Gastroesophageal sphincter (tissue), 4 donors: ENCODE measurements at regions not wholly inside any gene's neighbourhood (a gene's known extent, or its start where the extent isn't known, plus 50 kb on each side); places are given as distances from the start of the nearest gene placed in this dataset.

Source experiments
- ATAC-seq: fragments of 150-250 bp; one replicate; pipeline ENCODE4 v1.9.1; 2016; ENCODE audit warnings: mild to moderate bottlenecking, moderate library complexity
- H3K27ac ChIP-seq, 4 donors: fragments of 200-600 bp; sonication (generic) in 3 of 4; 1 replicate in 3 of 4; 2 replicates in 1 of 4; pipeline ENCODE4 v1.5.1; 2016 to 2019
- H3K27me3 ChIP-seq: fragments of 200-600 bp; sonication (generic); one replicate; pipeline ENCODE4 v1.5.1; 2019
- H3K36me3 ChIP-seq, 2 donors: fragments of 200-600 bp; sonication (generic); one replicate each; pipeline ENCODE4 v1.5.1; 2019; ENCODE audit warnings: control low read depth in 1 of 2
- H3K4me1 ChIP-seq, 3 donors: fragments of 200-600 bp; sonication (generic); 1 replicate in 2 of 3; 2 replicates in 1 of 3; pipeline ENCODE4 v1.5.1; 2016 to 2019; ENCODE audit warnings: control low read depth in 2 of 3
- H3K4me3 ChIP-seq, 2 donors: fragments of 200-600 bp; sonication (generic); one replicate each; pipeline ENCODE4 v1.5.1; 2019; ENCODE audit warnings: mild to moderate bottlenecking in 1 of 2, moderate library complexity in 1 of 2
- H3K9me3 ChIP-seq, 3 donors: fragments of 200-600 bp; sonication (generic); one replicate each; pipeline ENCODE4 v1.5.1; 2017 to 2019; ENCODE audit warnings: control low read depth in 2 of 3
- EP300 ChIP-seq: sonication (generic); formaldehyde crosslinking; IDR thresholded peaks from one replicate; pipeline ENCODE4 v1.6.1; 2017; ENCODE audit warnings: antibody characterized with exemption, mild to moderate bottlenecking
- POLR2A ChIP-seq, 2 donors: fragments of 450-650 bp; IDR thresholded peaks; one replicate each; pipeline ENCODE4 v1.6.1; 2017; ENCODE audit warnings: antibody characterized with exemption in 2 of 2, mild to moderate bottlenecking in 2 of 2, moderate library complexity in 1 of 2
- POLR2AphosphoS5 ChIP-seq: sonication (generic); formaldehyde crosslinking; IDR thresholded peaks from one replicate; pipeline ENCODE4 v1.6.1; 2017; ENCODE audit warnings: antibody characterized with exemption
- WGBS, 2 donors: methylation state at CpG; one replicate each; pipeline ENCODE4 v1.1.5; 2018; ENCODE audit warnings: low coverage in 1 of 2; 5-methylcytosine and 5-hydroxymethylcytosine counted together
- TF ChIP-seq, protein P1 (sequence below), 4 experiments: fragments of 200-600 bp in 2 of 4; fragments of 450-650 bp in 2 of 4; sonication (generic) in 1 of 4; IDR thresholded peaks; one replicate each; pipeline ENCODE4 v1.5.1; 2017 to 2019; ENCODE audit warnings: antibody characterized with exemption in 4 of 4, mild to moderate bottlenecking in 2 of 4, moderate library complexity in 2 of 4

DNA sequence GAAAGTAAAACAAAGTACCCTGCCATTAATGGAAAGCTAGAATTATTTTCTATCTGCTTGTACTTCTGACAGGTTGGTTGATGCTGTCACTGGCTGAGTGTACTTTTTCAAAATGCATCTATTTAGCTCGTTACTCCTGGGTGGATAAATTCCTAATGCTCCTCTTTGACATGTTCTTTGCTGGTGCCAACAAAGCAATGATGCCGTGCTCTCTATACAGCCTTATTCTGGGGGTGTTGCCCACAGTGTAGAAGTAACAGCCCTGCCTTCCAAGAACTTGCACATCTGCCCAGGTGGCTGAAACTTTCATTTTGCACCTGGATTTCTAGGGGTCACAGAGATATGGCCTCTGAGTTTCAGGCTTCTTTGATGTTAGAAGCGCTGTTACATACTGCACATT lies 132.4 kb downstream of the SLC4A3 start:
- no peaks in the 10 kb centered on the region for H3K4me1 ChIP-seq
- ATAC-seq: no peak
- peaks cover 16% of the 10 kb centered on the region for H3K27me3 ChIP-seq
- TF ChIP-seq POLR2A (IDR thresholded peaks at IDR 0.05) (no peak), EP300 (no peak), POLR2AphosphoS5 (no peak)
- TF ChIP-seq, protein P1, sequence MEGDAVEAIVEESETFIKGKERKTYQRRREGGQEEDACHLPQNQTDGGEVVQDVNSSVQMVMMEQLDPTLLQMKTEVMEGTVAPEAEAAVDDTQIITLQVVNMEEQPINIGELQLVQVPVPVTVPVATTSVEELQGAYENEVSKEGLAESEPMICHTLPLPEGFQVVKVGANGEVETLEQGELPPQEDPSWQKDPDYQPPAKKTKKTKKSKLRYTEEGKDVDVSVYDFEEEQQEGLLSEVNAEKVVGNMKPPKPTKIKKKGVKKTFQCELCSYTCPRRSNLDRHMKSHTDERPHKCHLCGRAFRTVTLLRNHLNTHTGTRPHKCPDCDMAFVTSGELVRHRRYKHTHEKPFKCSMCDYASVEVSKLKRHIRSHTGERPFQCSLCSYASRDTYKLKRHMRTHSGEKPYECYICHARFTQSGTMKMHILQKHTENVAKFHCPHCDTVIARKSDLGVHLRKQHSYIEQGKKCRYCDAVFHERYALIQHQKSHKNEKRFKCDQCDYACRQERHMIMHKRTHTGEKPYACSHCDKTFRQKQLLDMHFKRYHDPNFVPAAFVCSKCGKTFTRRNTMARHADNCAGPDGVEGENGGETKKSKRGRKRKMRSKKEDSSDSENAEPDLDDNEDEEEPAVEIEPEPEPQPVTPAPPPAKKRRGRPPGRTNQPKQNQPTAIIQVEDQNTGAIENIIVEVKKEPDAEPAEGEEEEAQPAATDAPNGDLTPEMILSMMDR (IDR thresholded peaks at IDR 0.05): no peak
- H3K4me3 ChIP-seq: no peak overlapping the region
- 44 to 48% methylated on average over 3 of the region's 3 CpGs for WGBS, 2 donors
- H3K9me3 ChIP-seq: peaks cover 0 to 15% (median 0%) of the 10 kb centered on the region in 3 donors
- H3K27ac ChIP-seq: no peak overlapping the region
- H3K36me3 ChIP-seq: no peaks in the 10 kb centered on the region

DNA sequence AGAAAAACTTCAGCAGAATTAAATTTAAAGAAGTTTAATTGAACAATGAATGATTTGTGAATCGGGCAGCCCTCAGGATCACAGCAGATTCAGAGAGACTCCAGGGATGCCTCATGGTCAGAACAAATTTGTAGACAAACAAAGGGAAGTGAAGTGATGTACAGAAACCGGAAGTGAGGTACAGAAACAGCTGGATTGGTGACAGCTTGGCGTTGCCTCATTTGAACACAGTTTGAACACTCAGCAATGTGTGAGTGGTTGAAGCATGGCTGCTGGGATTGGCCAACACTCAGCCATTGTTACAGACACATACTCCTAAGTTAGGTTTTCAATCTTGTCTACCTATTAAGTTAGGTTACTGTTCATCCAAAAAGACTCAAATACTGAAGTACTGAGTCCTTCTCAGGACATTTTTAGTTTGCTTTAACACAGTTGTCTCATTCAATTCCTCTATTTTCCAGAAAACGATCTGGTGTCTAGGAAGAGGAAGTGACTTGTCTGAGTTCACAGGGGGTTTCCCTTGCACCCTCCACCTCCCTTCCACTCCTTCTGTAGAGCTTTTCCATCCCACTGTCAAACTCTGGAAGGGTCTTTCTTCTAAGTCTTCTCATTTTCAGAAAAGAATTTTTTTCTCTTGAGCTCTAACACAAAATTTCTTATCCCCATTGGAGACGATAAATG lies 137.9 kb downstream of the SLC4A3 start:
- TF ChIP-seq POLR2AphosphoS5 (no peak), POLR2A (IDR thresholded peaks at IDR 0.05) (no peak), EP300 (no peak)
- TF ChIP-seq, protein P1 (IDR thresholded peaks at IDR 0.05): no peak
- no peak overlapping the region for H3K27ac ChIP-seq
- no peaks in the 10 kb centered on the region for H3K36me3 ChIP-seq
- no peak overlapping the region for H3K4me3 ChIP-seq
- H3K9me3 ChIP-seq: peaks cover 0 to 9% (median 0%) of the 10 kb centered on the region in 3 donors
- H3K27me3 ChIP-seq: peaks cover 8% of the 10 kb centered on the region
- no peak for ATAC-seq
- 60 to 63% methylated on average over 4 to 5 of the region's 5 CpGs for WGBS, 2 donors
- peaks cover 0 to 11% (median 0%) of the 10 kb centered on the region in 3 donors for H3K4me1 ChIP-seq

DNA sequence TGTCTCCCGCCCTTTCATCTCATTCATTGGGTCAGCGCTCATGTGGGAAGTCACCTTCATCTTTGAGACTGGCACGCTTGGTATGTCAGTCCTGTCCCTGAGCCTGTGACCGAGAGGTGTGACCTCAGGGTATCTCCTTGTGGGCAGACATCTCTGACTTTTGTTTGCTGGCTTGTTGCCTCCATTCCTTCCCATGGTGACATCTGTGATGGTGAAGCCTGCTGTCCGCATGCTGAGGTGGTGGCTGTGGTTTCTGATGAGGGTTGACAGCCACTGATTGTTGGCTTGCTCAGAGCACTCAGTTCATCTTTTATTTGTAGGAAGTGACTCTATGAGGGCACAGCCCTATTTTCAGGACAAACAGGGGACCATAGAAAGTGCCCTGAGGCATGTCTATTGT lies 139.2 kb downstream of the SLC4A3 start:
- no peak for ATAC-seq
- Histone ChIP-seq H3K9me3 (peaks cover 0 to 9% (median 0%) of the 10 kb centered on the region in 3 donors), H3K4me1 (peaks cover 0 to 11% (median 0%) of the 10 kb centered on the region in 3 donors), H3K27ac (no peak overlapping the region), H3K36me3 (no peaks in the 10 kb centered on the region), H3K4me3 (no peak overlapping the region), H3K27me3 (no peaks in the 10 kb centered on the region)
- 93 to 94% methylated on average over 3 to 4 of the region's 5 CpGs for WGBS, 2 donors
- no peak for TF ChIP-seq POLR2AphosphoS5

DNA sequence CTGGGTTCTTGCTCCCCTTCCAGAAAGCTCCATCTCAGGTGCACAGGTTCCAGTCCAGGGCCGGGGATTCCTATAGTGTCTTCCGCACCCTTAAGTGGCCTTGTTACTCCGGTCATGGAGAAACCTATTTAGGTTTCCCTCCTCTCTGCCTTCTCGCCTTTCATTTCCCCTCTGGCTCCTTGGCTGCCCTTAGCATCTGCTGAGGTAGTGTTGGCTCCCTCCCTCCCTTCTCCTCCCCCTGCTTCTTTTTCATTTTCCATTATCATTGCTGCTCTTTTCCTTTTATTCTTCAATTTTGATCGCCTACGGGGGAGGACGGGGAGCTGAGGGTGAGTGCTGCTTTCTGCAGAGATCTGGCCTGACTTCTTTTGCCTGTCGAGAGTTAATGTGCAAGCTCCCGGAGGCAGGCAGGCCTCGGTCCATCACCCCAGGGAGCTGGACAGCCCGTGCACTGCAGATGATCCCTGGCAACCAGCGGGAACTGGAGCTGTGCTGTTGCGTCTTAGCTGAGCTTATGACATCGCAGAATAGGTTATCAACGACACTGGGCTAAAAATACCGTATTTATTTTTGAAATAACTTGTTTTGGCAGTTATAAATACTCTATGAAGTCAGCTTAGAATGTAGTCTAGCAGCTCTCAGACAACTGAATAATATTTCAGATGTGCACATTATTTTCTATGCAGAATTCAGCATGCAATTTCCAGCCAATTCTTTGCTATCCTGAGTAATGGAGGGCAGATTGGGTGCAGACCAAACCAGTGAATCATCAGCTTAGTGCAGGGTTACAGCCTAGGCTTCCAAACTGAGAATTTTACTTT lies 141.9 kb downstream of the SLC4A3 start:
- peak; percentile 73 for ATAC-seq
- Histone ChIP-seq H3K9me3 (no peaks in the 10 kb centered on the region), H3K4me3 (no peak overlapping the region), H3K27ac (no peak overlapping the region), H3K36me3 (no peaks in the 10 kb centered on the region), H3K27me3 (no peaks in the 10 kb centered on the region), H3K4me1 (peaks cover 0 to 11% (median 0%) of the 10 kb centered on the region in 3 donors)
- 24 to 73% methylated on average over 4 to 16 of the region's 16 CpGs for WGBS, 2 donors
- TF ChIP-seq, protein P1 (IDR thresholded peaks at IDR 0.05): no peak
- TF ChIP-seq POLR2A (IDR thresholded peaks at IDR 0.05) (no peak), EP300 (no peak), POLR2AphosphoS5 (peak; percentile 25)

DNA sequence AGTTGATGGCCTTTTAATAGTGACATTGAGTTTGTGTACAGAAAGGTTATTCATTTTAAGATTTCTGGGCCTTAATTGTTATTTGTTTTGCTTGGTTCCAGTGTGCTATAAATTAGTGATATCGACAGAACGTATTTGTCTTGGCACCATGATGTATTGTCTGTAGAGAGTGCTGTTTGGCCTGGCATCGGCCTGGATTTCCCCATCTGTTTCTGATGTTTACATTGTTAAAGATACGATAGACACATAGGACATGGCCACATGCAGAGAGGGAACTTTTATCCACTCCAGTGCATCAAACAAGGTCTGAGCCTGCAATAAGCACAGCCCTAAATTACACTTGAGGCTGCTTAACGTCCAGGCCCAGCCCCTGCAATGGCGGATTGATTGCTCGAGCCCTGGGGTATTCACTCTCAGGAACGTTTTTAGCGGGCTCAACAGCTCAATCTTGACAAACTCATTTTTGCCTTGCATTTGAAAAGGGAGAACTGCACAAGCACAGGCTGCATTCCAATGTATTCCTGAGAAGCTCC lies 144.7 kb downstream of the SLC4A3 start:
- no peak for TF ChIP-seq EP300
- TF ChIP-seq POLR2AphosphoS5: no peak
- no peak for TF ChIP-seq POLR2A (IDR thresholded peaks at IDR 0.05)
- H3K4me1 ChIP-seq: peaks cover 0 to 11% (median 0%) of the 10 kb centered on the region in 3 donors
- H3K27ac ChIP-seq: no peak overlapping the region
- no peak overlapping the region for H3K4me3 ChIP-seq
- no peak for ATAC-seq
- H3K9me3 ChIP-seq: no peaks in the 10 kb centered on the region
- no peaks in the 10 kb centered on the region for H3K36me3 ChIP-seq
- no peaks in the 10 kb centered on the region for H3K27me3 ChIP-seq
- WGBS, 2 donors: 66 to 76% methylated on average over 3 to 7 of the region's 9 CpGs
